GM23338 (cell line): ENCODE measurements at regions not wholly inside any gene's neighbourhood (a gene's known extent, or its start where the extent isn't known, plus 50 kb on each side); places are given as distances from the start of the nearest gene placed in this dataset.

Source experiments
- ATAC-seq: fragments of 200-7000 bp; cut with Tn5 transposase; 3 replicates; pipeline ENCODE4 v1.9.1; 2020
- DNase-seq: peaks from one replicate; pipeline ENCODE4 v3.0.0-alpha.2; 2015; ENCODE audit warnings: low spot score
- H2AFZ ChIP-seq: fragments of 200-600 bp; sonication (generic); 2 replicates; pipeline ENCODE4 v1.8.0; 2016; ENCODE audit warnings: antibody characterized with exemption, mild to moderate bottlenecking, moderate library complexity
- H3F3A ChIP-seq: fragments of 200-600 bp; sonication (generic); replicated peaks from 2 replicates; pipeline ENCODE4 v1.8.0; 2017; ENCODE audit warnings: antibody characterized with exemption, mixed run types, low read depth
- H3K27ac ChIP-seq: fragments of 200-600 bp; sonication (generic); 2 replicates; pipeline ENCODE4 v1.6.1; 2016; ENCODE audit warnings: low read depth
- H3K27me3 ChIP-seq: fragments of 200-600 bp; sonication (generic); 2 replicates; pipeline ENCODE4 v1.8.0; 2016; ENCODE audit warnings: mild to moderate bottlenecking, mixed run types, moderate library complexity; ENCODE audit not compliant: insufficient read depth
- H3K36me3 ChIP-seq: fragments of 200-600 bp; sonication (generic); 2 replicates; pipeline ENCODE4 v1.8.0; 2016; ENCODE audit warnings: mild to moderate bottlenecking; ENCODE audit not compliant: insufficient read depth
- H3K4me1 ChIP-seq: fragments of 200-600 bp; sonication (generic); 2 replicates; pipeline ENCODE4 v1.8.0; 2016; ENCODE audit warnings: mild to moderate bottlenecking, moderate library complexity; ENCODE audit not compliant: insufficient read depth
- H3K4me2 ChIP-seq: fragments of 200-600 bp; sonication (generic); 2 replicates; pipeline ENCODE4 v1.7.1; 2017; ENCODE audit warnings: mixed run types
- H3K4me3 ChIP-seq: fragments of 200-600 bp; sonication (generic); 2 replicates; pipeline ENCODE4 v1.6.1; 2016; ENCODE audit warnings: mixed run types
- H3K79me2 ChIP-seq: fragments of 200-600 bp; sonication (generic); replicated peaks from 2 replicates; pipeline ENCODE4 v1.8.0; 2017; ENCODE audit warnings: mild to moderate bottlenecking; ENCODE audit not compliant: insufficient read depth
- H3K9me2 ChIP-seq: fragments of 200-600 bp; sonication (generic); 2 replicates; pipeline ENCODE4 v1.8.0; 2017; ENCODE audit not compliant: insufficient read depth
- H4K20me1 ChIP-seq: fragments of 200-600 bp; sonication (generic); replicated peaks from 2 replicates; pipeline ENCODE4 v1.8.0; 2017; ENCODE audit warnings: mild to moderate bottlenecking; ENCODE audit not compliant: insufficient read depth
- H3K27ac Mint-ChIP-seq: 2 replicates; pipeline ENCODE4 v1.8.0; 2020; ENCODE audit warnings: inconsistent platforms, mild to moderate bottlenecking, moderate library complexity, mixed read lengths
- H3K27me3 Mint-ChIP-seq: 3 replicates; pipeline ENCODE4 v1.8.0; 2022; ENCODE audit warnings: low read depth, mild to moderate bottlenecking, moderate library complexity, mixed read lengths, inconsistent platforms; ENCODE audit not compliant: insufficient read depth, poor library complexity
- H3K36me3 Mint-ChIP-seq: 3 replicates; pipeline ENCODE4 v1.8.0; 2021; ENCODE audit warnings: low read depth, mild to moderate bottlenecking, inconsistent platforms, moderate library complexity, mixed read lengths
- H3K4me1 Mint-ChIP-seq: 3 replicates; pipeline ENCODE4 v1.8.0; 2020; ENCODE audit warnings: mild to moderate bottlenecking, inconsistent platforms, mixed read lengths
- H3K4me3 Mint-ChIP-seq: 3 replicates; pipeline ENCODE4 v1.8.0; 2021; ENCODE audit warnings: moderate library complexity, mild to moderate bottlenecking, inconsistent platforms, mixed read lengths
- H3K9me3 Mint-ChIP-seq: 3 replicates; pipeline ENCODE4 v1.8.0; 2020; ENCODE audit warnings: moderate library complexity, mild to moderate bottlenecking, inconsistent platforms, mixed read lengths
- CREB1 ChIP-seq: fragments of 250-450 bp; sonication (Bioruptor Pico); IDR thresholded peaks from 2 replicates; pipeline ENCODE4 v1.5.0; 2020; ENCODE audit warnings: low read depth, mild to moderate bottlenecking, moderate library complexity
- CTCF ChIP-seq, 2 experiments: fragments of 200-600 bp in 1 of 2; sonication (generic) in 1 of 2; conservative IDR thresholded peaks; 2 replicates each; pipeline versions ENCODE4 v1.5.1 to v1.6.1; 2016 to 2017; ENCODE audit warnings: antibody characterized with exemption in 2 of 2, low read depth in 2 of 2, mild to moderate bottlenecking in 2 of 2, moderate library complexity in 1 of 2
- ETS1 ChIP-seq: IDR thresholded peaks from 2 replicates; pipeline ENCODE4 v1.6.1; 2016; ENCODE audit warnings: antibody characterized with exemption
- EZH2 ChIP-seq: fragments of 200-600 bp; sonication (generic); IDR thresholded peaks from one replicate; pipeline ENCODE4 v1.8.0; 2017; ENCODE audit warnings: antibody characterized with exemption, mild to moderate bottlenecking, low read depth; ENCODE audit not compliant: unreplicated experiment
- EZH2phosphoT487 ChIP-seq: fragments of 200-600 bp; sonication (generic); IDR thresholded peaks from one replicate; pipeline ENCODE4 v1.8.1; 2018; ENCODE audit warnings: antibody characterized with exemption; ENCODE audit not compliant: unreplicated experiment
- JUNB ChIP-seq: IDR thresholded peaks from one replicate; pipeline ENCODE4 v1.6.1; 2016; ENCODE audit warnings: antibody characterized with exemption; ENCODE audit not compliant: unreplicated experiment
- NANOG ChIP-seq: IDR thresholded peaks from 2 replicates; pipeline ENCODE4 v1.6.1; 2016; ENCODE audit warnings: antibody characterized with exemption, borderline replicate concordance
- POLR2AphosphoS5 ChIP-seq: IDR thresholded peaks from 2 replicates; pipeline ENCODE4 v1.6.1; 2016; ENCODE audit warnings: antibody characterized with exemption, low read depth
- REST ChIP-seq: IDR thresholded peaks from one replicate; pipeline ENCODE4 v1.6.1; 2018; ENCODE audit warnings: antibody characterized with exemption; ENCODE audit not compliant: unreplicated experiment
- STAT1 ChIP-seq: IDR thresholded peaks from one replicate; pipeline ENCODE4 v1.6.1; 2016; ENCODE audit warnings: antibody characterized with exemption; ENCODE audit not compliant: unreplicated experiment
- ZNF114 ChIP-seq: fragments of 250-450 bp; sonication (Bioruptor Pico); IDR thresholded peaks from 2 replicates; pipeline ENCODE4 v1.5.0; 2020; ENCODE audit warnings: mild to moderate bottlenecking, moderate library complexity
- ZNF331 ChIP-seq: fragments of 250-450 bp; sonication (Bioruptor Pico); IDR thresholded peaks from 2 replicates; pipeline ENCODE4 v1.5.0; 2020; ENCODE audit warnings: low read depth, mild to moderate bottlenecking, moderate library complexity
- ZNF462 ChIP-seq: fragments of 250-450 bp; sonication (Bioruptor Pico); IDR thresholded peaks from 2 replicates; pipeline ENCODE4 v1.5.0; 2020; ENCODE audit warnings: mild to moderate bottlenecking, moderate library complexity

GRCh38 chr2:82674652-82675051 lies 1784.4 kb downstream of the SUCLG1 start:
- Histone ChIP-seq H3K9me2 (no peaks in the 10 kb centered on the region), H3K36me3 (no peaks in the 10 kb centered on the region), H3K4me1 (no peaks in the 10 kb centered on the region), H3K27ac (no peak overlapping the region), H3K79me2 (no peaks in the 10 kb centered on the region), H3K4me3 (no peak overlapping the region), H4K20me1 (no peaks in the 10 kb centered on the region), H3K4me2 (no peak overlapping the region), H2AFZ (no peak overlapping the region), H3K27me3 (no peaks in the 10 kb centered on the region), H3F3A (no peaks in the 10 kb centered on the region)
- no peak overlapping the region for H3K4me3 Mint-ChIP-seq
- H3K27ac Mint-ChIP-seq = no peak overlapping the region
- H3K4me1 Mint-ChIP-seq = no peaks in the 10 kb centered on the region
- ATAC-seq = no peak
- H3K9me3 Mint-ChIP-seq = no peaks in the 10 kb centered on the region; the same call in 2 of the 3 replicates
- TF ChIP-seq CREB1 (CRISPR knock-in tag) (no peak), EZH2 (no peak), CTCF (conservative IDR thresholded peaks at IDR 0.05; ENCODE audit: low read depth in 2 of 2) (no peak), ETS1 (no peak), JUNB (no peak), ZNF114 (CRISPR knock-in tag) (no peak), POLR2AphosphoS5 (no peak), EZH2phosphoT487 (no peak), NANOG (no peak), ZNF462 (CRISPR knock-in tag) (no peak), ZNF331 (CRISPR knock-in tag) (no peak), REST (no peak), STAT1 (no peak)
- H3K36me3 Mint-ChIP-seq = no peaks in the 10 kb centered on the region
- no peak for DNase-seq
- no peaks in the 10 kb centered on the region for H3K27me3 Mint-ChIP-seq
